ENCODE measurements at regions not wholly inside any gene's neighbourhood (a gene's known extent, or its start where the extent isn't known, plus 50 kb on each side); places are given as distances from the start of the nearest gene placed in this dataset.

- DNase-seq (ENCODE audit: low read depth), result no peak
Measured at GRCh38 chr17:6940186-6940649, 55.6 kb upstream of the ALOX12 start.

- no peak for DNase-seq (ENCODE audit: low read depth)
Measured at GRCh38 chr17:6941989-6942388, 53.9 kb upstream of the ALOX12 start.

- DNase-seq (ENCODE audit: low read depth), result no peak
Measured at GRCh38 chr17:6943406-6943805, 52.4 kb upstream of the ALOX12 start.
